NCI-H1417 treated with DMSO at 0.1 percent for 48 hours (cell line): ENCODE measurements at regions not wholly inside any gene's neighbourhood (a gene's known extent, or its start where the extent isn't known, plus 50 kb on each side); places are given as distances from the start of the nearest gene placed in this dataset.

Experiments
- DNase-seq: peaks from one replicate; lab custom pipeline; 2025; lab: John Stamatoyannopoulos, UW

GRCh38 chr5:6831678-6832671 is 118.7 kb downstream of the TENT4A start:
- no peak for DNase-seq

GRCh38 chr5:6832994-6833393 is 119.8 kb downstream of the TENT4A start:
- DNase-seq: no peak

GRCh38 chr5:6833406-6833805 is 120.2 kb downstream of the TENT4A start:
- no peak for DNase-seq

GRCh38 chr5:6837095-6837494 is 123.9 kb downstream of the TENT4A start:
- DNase-seq: no peak

GRCh38 chr5:6837519-6838110 is 124.4 kb downstream of the TENT4A start:
- DNase-seq: no peak

GRCh38 chr5:6838736-6839135 is 125.5 kb downstream of the TENT4A start:
- DNase-seq: no peak

GRCh38 chr5:6840136-6840793 is 127.0 kb downstream of the TENT4A start:
- DNase-seq: no peak

- DNase-seq: no peak
Observed at GRCh38 chr5:6843335-6843734, 130.1 kb downstream of the TENT4A start.

GRCh38 chr5:6843821-6844220 is 130.6 kb downstream of the TENT4A start:
- no peak for DNase-seq

- DNase-seq: no peak
Observed at GRCh38 chr5:6845856-6846255, 132.6 kb downstream of the TENT4A start.

GRCh38 chr5:6847870-6848269 is 134.6 kb downstream of the TENT4A start:
- DNase-seq: no peak

GRCh38 chr5:6849316-6850105 is 136.3 kb downstream of the TENT4A start:
- DNase-seq: no peak

GRCh38 chr5:6850106-6850432 is 136.8 kb downstream of the TENT4A start:
- no peak for DNase-seq

- DNase-seq: no peak
Observed at GRCh38 chr5:6856653-6857052, 143.4 kb downstream of the TENT4A start.

GRCh38 chr5:6858419-6858818 is 145.2 kb downstream of the TENT4A start:
- no peak for DNase-seq

- DNase-seq: no peak
Observed at GRCh38 chr5:6859023-6859422, 145.8 kb downstream of the TENT4A start.

GRCh38 chr5:6859951-6860638 is 146.9 kb downstream of the TENT4A start:
- no peak for DNase-seq

- DNase-seq: no peak
Observed at GRCh38 chr5:6861036-6861435, 147.8 kb downstream of the TENT4A start.

GRCh38 chr5:6861667-6862066 is 148.4 kb downstream of the TENT4A start:
- DNase-seq: no peak

GRCh38 chr5:6862306-6862705 is 149.1 kb downstream of the TENT4A start:
- no peak for DNase-seq

- DNase-seq: no peak
Observed at GRCh38 chr5:6867712-6868111, 154.5 kb downstream of the TENT4A start.

GRCh38 chr5:6868171-6868570 is 154.9 kb downstream of the TENT4A start:
- DNase-seq: no peak
